ENCODE measurements at regions not wholly inside any gene's neighbourhood (a gene's known extent, or its start where the extent isn't known, plus 50 kb on each side); places are given as distances from the start of the nearest gene placed in this dataset.
"Not testable (repeated sequence)": the region's sequence is repeated elsewhere in the genome, so short reads cannot be mapped to it uniquely, and the experiment has no call there.

DNA sequence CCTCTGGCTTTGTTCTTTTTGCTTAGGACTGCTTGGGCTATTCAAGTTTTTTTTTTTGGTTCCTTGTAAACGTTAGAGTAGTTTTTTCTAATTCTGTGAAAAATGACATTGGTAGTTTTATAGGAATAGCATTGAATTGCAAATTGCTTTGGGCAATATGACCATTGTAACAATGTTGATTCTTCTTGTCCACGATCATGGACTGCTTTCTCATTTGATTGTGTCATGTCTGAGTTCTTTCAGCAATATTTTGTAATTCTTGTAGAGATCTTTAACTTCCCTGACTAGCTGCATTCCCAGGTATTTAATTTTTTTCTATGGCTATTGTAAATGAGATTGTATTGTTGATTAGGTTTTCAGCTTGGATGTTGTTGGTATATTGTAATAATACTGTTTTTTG is 286.2 kb upstream of the C1QTNF3 start:
- DNase-seq: not testable (repeated sequence)

DNA sequence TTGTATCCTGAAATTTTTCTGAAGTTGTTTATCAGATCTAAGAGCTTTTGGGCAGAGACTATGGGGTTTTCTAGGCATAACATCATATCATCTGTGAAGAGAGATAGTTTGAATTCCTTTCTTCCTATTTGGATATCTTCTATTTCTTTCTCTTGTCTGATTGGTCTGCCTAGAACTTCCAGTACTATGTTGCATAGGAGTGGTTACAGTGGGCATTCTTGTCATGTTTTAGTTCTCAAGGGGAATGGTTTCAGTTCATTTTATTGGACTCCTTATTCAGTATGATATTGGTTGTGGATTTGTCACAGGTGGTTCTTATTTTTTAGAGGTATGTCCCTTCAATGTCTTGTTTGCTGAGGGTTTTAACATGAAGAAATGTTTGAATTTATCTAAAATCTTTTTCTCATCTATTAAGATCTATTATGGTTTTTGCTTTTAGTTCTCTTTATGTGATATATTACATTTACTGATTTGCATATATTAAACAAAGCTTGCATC is 286.6 kb upstream of the C1QTNF3 start:
- not testable (repeated sequence) for DNase-seq

DNA sequence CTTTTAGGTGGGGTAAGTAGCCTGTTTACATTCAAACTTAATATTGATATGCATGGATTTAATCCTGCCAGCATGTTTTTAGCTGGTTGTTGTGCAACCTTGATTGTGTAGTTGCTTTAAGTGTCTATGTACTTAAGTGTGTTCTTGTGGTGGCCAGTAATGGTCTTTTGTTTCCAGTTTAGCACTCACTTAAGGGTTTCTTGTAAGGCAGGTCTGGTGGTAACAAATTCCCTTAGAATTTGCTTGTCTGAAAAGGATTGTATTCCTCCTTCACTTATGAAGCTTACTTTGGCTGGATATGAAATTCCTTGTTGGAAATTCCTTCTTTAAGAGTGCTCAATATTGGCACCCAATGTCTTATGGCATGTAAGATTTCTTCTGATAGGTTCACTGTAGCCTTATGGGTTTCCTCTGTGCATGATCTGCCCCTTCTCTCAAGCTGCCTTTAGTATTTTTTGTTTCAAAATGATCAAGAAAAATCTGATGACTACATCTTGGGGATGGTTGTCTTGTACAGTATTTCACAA is 289.0 kb upstream of the C1QTNF3 start:
- not testable (repeated sequence) for DNase-seq

DNA sequence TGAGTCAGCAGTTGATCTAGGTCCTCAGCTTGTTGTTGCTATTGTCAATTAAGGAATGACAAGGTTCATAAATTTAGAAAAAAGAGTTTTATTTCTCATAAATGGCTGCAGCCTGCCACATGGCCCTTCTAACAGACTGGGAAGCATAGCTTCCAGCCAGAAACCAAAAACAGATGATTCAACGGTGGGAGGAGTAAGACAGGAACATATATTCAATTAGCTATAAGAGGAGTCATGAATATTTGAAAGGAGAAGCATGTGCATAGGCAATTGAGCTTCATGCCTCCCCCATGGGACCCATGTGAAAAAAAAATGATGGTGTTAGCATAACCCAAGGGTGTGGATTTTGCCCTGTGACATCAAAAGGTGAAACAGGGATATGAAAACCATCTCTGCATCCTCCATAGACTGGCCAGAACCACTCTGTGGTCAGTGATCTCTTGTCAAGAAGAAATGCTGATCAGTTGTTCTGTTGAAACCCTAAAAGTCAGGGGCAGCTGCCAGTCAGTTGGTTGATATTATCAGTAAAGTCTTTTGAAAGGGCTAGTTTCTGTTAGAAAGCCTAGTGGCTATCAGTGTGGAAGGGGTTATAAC is 296.5 kb upstream of the C1QTNF3 start:
- DNase-seq: not testable (repeated sequence)

DNA sequence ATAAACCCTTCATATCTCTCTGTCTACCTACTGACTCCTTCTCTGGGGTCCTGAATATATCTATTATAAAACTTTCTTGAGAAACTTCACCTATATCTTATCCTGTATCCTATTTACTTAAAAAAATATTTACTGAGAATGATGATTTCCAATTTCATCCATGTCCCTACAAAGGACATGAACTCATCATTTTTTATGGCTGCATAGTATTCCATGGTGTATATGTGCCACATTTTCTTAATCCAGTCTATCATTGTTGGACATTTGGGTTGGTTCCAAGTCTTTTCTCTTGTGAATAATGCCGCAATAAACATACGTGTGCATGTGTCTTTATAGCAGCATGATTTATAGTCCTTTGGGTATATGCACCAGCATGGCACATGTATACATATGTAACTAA is 301.7 kb upstream of the RAI14 start:
- not testable (repeated sequence) for DNase-seq

DNA sequence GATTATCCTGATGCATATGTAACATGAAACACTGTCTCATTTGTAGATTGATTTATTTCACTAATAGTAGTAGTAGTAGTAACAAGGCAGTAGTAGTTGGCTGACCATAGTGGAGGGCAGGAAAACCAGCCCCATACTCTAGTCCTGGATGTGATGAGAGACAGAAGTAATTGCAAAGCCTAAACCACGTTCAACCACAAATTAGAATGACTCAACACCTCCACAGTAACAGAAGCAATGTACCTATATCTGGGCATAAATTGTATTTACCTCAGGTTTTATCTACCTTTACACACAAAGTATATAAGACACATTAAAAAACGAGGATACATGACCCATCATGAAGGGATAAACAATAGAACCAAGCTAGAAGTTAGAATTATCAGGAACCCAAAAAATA is 284.7 kb upstream of the RAI14 start:
- DNase-seq: not testable (repeated sequence)

DNA sequence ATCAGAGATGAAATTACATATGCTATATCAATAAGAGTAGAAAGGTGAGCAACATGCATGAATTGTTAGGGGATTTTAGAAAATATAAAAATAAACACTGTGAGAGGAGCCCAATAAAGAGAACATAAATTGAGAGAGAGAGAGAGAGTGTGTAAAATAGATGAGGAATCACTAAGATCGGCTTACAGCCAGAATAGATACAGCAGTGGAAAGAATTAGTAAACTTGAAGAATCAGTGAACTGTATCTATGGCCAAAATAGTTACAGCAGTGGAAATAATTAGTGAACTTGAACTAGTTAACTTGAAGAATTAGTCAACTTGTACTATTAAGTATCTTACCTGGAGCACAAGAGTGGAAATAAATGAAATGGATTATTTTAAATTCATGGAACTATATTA is 284.3 kb upstream of the RAI14 start:
- DNase-seq: not testable (repeated sequence)

DNA sequence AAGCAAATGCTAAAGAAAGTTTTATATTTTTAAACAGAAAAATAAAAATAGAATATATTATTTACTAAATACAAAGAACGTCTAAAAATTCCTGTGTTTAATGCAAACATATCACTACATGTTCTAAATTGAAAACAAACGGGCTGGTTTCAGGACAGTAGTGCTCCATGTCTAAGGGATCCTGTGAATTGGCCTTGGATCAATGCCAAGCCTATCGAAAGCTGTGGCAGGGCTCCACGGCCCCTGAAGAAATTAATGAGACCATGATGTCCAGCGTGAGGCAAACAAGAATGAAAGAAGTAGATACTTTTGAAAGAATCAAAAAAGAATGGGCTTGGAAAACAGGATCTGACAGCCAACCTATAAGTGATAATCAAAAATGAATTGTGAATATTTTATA is 283.4 kb upstream of the RAI14 start:
- not testable (repeated sequence) for DNase-seq

DNA sequence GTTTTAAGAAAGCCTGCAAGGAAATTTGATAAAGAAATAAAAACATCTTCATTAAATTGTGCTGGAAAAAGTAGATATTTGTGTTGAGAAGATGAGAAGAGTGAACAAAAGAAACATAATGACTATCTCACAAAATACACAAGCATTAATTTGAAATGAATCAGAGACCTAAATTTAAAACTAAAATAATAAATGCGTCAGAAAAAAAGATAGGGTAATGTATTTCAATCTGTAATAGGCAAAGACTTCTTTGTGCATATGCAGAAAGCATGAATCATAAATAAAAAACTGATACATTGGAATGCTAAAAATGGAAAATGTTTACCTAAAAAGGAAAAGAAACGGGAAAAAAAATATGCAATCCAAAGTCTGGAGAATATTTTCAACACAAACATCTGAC is 278.5 kb upstream of the RAI14 start:
- DNase-seq: not testable (repeated sequence)

DNA sequence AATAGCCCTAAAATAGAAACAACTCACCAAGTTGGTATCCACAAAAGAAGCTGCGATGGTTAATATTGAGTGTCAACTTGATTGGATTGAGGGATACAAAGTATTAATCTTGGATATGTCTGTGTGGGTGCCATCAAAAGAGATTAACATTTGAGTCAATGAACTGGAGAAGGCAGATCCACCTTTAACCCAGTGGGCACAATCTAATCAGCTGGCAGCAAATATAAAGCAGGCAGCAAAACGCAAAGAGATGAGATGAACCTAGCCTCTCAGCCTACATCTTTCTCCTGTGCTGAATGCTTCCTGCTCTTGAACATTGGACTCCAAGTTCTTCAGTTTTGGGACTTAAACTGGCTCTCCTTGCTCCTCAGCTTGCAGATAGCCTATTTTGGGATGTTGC is 277.6 kb upstream of the RAI14 start:
- not testable (repeated sequence) for DNase-seq

DNA sequence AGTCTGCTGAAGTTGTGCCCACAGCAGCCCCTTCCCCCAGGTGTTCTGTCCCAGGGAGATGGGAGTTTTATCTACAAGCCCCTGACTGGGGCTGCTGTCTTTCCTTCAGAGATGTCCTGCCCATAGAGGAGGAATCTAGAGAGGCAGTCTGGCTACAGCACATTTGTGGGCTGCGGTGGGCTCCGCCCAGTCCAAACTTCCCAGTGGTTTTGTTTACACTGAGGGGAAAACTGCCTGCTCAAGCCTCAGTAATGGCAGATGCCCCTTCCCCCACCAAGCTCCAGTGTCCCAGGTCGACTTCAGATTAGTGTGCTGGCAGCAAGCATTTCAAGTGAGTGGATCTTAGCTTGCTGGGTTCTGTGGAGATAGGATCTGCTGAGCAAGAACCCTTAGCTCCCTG is 267.4 kb upstream of the RAI14 start:
- not testable (repeated sequence) for DNase-seq

DNA sequence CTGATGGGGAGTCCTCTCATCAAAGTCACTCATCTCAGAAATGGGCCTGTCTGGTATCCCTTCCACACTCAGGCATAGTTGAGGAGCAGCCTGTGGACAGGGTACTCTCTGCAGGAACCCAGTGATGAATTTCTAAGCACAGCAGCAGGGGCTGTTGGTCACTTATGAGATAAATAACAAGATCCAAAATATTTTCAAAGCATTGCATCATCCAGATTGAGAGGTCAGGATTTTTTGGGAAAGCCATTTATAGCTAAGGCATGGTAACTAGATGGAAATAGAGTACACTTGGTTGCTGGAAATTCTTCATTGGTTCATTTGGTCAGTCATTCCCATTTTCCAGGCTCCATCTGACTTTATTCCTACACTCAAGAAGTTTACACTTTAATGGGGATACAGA is 246.8 kb upstream of the RAI14 start:
- no peak for DNase-seq

DNA sequence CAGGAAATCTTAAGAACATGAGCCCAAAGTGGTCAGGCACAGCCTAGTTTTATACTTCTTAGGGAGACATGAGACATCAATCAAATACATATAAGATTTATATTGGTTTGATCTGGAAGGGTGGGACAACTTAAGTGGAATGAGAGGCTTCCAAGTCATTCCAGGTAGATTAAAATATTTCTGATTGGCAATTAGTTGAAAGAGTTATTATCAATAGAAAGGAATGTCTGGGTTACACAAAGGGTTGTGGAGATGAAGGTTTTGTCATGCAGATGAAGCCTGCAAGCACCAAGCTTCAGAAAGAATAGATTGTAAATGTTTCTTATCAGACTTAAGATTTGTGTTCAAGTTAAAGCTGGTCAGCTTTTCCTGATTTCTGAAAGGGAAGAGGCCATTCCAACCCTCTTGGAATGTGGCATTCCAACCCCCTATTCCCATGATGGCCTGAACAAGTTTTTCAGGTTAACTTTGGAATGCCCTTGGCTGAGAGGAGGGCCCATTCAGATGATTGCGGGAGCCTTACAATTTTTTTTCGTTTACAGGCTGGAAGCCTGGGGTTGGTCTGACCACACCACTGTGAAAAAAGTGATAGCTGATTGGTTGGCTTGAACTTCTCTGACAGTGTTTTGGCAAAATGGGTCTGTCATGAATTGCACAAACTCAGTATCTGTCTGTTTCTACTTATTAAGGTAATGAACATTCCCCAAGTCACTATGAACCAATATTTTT is 245.6 kb upstream of the RAI14 start:
- DNase-seq: no peak

DNA sequence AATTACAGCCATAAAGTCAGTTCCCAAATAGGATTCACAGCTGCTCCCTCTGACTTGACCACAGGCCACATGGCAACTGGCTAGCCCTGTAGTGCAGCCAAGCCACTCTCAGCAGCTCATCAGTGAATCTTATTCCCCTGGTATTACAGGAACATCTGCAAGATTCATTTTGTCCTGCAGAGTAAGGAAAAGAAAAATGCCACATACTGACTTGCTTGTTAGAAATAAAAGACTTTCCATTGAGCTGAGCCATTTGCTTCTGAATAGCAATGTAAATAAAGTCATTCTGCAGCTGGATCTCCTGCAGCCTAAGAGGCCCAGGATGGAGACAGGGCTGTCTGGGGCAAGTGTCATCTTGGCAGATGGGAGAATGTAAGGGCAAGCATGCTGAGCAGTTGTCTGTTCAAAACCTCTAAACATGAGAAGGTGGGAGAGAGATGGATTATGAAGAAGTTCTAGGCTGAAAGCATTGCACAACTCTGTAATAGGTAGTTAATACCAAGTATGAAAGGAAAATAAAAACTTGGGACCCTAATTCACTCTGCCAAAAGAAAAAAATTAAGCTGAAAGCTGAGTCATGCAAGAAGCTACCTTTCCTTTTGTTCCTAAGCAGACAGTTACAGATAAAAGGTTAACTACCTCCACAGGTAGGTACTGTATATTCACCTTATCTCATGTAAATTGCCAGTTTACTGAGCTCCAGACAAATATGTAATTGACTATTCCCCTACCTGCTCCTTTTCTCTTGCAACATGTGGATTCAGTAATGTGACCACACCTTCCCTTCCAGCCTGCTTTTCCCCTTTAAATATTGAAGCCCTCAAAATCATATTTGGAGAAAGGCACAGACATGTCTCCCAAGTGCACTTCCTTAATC is 244.4 kb upstream of the RAI14 start:
- DNase-seq: no peak

DNA sequence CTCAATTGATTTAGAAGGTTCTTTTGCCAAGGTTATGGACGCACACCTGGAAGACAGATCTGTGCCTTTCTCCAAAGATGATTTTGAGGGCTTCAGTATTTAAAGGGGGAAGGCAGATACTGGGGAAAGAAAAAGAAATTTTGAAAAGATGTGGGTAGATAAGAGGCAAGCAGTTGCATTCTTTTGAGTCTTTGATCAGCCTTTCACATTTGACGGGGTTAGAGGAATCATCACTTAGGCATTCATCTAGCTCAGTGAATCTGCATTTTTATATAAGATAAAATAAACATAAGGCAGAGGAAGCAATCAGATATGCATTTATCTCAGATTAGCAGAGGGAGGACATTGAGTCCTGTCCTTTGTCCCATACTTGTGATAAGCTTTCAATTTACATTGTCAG is 243.4 kb upstream of the RAI14 start:
- DNase-seq: no peak

DNA sequence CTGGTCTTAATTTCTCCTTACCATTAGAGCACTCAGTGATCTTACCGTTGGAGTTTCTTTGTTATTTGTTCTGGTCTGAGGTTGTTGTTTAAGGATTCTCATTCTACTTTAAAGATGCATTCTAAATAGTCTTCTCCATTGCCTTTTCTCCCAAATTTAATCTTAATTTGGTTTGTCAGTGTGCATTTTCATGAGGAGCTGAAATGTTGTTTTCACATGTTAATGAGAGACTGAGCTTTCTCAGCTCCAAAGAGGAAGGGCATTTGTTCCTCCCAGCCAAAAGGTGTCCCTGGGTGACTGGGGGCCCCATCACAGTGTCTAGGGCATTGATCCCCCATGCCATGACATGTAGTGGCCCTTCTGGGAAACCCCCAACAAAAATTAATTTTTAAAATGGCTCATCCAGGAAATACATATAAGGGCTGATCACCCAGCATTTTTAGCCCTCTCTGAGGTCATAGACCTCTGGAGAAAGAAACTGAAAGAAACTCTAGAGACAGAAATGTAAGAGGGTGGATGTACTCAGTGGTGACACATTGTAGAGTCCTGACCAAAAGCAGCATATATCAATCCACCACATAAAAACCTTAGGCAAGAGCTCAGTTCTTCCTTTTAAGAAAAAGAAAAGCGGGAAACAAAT is 240.4 kb upstream of the RAI14 start:
- no peak for DNase-seq

DNA sequence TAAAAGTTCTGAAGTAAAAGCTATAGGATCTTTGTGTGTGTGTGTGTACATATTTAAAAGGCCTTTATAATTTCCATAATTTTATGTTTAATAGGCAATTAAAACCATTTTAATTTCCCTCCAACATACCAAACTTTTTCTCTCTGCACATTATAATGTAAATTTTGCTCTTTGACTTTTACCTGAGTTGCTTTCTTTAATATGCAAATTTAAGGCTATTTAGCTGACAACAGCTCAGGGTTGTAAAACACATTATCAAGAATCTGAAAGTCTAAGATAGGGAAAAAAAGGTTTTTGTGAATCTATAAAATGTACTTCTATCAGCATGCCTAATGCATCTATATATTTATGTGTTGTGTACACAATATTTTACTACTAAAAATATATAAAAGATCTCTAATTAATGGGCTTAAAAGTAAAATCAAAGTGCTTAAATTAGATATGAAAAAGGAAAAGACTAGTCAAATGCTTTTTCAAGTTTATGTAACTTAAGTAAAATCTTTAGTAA is 239.6 kb upstream of the RAI14 start:
- DNase-seq: no peak

DNA sequence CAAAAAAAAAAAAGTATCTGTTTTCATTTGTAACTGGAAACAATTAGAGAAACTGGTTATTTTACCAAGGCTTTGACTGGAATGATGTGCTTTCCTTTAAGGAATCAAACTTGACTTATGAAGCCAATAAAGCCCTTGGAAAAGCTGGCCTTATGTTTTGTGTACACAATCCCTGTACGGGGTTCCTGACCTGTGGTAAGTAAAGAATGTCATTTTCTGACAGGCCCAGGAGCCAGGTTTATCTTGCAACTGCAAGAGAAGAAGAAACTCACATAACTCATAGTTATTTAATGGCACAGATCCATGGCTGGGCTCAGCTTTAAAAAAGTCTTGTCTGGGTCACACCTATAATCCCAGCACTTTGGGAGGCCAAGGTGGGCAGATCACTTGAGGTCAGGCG is 235.9 kb upstream of the RAI14 start:
- not testable (repeated sequence) for DNase-seq

DNA sequence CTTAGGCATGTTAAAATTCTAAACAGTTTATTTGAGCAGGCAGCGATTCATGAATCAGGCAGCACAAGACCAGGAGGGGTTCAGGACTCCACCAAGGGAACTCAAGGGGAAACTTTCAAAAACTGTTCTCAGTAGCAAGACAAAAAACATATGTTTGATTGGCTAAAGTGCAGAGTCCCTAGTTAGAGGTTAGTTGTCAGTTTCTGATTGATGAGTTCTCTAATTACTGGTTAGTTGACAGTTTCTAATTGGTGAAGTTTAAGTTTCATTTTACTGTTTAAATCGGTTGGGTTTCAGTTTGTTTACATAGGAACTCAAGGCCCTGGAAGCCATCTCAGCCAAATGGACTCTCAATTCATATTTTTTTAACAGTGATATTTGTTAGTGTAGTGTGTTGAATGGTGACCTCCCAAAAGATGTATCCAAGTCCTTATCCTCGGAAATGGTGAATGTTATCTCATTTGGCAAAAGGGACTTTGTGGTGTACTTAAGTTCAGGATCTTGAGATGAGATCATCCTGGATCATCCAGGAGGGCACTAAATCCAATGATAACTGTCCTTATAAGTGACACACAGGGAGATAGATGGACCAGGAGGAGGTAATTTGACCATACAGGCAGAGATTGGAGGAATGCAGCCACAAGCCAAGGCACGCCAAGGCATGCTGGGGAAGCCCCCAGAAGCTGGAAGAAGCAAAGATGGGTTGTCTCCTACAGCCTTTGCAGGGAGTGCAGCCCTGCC is 219.2 kb upstream of the RAI14 start:
- DNase-seq: no peak

DNA sequence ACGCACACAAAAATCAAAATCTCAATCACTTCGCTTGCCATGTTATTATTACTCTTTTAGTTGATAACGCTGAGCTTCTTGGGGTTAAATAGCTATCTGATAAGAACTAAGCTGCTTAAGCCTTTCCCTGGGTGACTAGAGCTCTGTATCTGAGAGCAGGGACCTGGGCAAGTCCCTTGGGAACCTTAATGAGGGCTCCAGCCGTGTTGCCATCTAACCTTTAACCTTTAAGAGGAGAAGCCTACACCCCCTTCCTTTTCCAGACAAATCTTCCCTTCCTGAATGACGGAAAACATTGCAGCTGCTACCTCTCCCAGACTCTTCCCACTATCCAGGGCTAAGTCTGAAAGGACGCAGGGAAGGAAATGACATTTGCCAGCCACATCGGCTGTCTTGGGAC is 216.5 kb upstream of the RAI14 start:
- no peak for DNase-seq

DNA sequence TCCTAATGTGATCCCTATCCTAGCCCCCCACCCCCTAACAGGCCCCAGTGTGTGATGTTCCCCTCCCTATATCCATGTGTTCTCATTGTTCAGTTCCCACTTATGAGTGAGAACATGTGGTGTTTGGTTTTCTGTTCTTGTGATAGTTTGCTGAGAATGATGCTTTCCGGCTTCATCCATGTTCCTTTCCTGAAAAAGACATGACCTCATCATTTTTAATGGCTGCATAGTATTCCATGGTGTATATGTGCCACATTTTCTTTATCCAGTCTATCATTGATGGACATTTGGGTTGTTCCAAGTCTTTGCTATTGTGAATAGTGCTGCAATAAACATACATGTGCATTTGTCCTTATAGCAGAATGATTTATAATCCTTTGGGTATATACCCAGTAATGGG is 214.4 kb upstream of the RAI14 start:
- DNase-seq: not testable (repeated sequence)

All from left kidney (tissue), 1 donor.